GM19238 (cell line): ENCODE measurements at regions not wholly inside any gene's neighbourhood (a gene's known extent, or its start where the extent isn't known, plus 50 kb on each side); places are given as distances from the start of the nearest gene placed in this dataset.
"Not testable (repeated sequence)": the region's sequence is repeated elsewhere in the genome, so short reads cannot be mapped to it uniquely, and the experiment has no call there.

Source experiments
- DNase-seq: peaks from one replicate; pipeline ENCODE4 v3.0.0; 2011; ENCODE audit warnings: low spot score; ENCODE audit not compliant: insufficient read length

DNA sequence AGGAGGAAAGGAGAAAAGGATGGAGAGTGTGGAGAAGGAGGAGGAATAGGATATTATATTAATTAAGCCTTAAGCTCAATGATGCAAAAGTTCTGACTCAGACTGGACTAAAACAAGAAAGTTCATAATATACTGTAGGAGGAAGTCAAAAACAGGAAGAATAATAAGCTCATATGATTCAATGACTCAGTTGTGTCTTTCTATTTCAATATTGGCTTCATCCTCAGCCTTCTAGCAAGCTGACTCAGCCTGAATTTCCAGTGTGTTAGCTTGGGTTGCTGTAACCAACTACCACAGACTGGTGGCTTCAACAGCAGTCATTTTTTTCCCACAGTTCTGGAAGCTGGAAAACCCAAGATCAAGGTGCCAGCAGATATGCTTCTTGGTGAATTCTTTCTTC lies 254.8 kb upstream of the DPP6 start:
- not testable (repeated sequence) for DNase-seq

DNA sequence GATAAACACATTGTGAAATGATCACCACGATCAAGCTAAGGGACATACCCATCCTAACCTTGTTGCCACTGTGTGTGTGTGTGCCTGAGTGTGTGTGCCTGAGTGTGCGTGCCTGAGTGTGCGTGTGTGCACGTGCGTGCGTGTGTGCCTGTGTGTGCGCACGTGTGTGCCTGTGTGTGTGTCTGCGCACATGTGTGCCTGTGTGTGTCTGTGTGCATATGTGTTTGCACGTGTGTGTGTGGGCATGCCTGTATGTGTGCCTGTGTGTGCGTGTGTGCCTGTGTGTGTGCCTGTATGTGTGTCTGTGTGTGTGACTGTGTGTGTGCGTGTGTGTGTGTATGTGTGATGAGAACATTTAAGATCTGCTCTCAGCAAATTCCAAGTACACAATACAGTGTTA lies 244.1 kb upstream of the DPP6 start:
- DNase-seq, result no peak

DNA sequence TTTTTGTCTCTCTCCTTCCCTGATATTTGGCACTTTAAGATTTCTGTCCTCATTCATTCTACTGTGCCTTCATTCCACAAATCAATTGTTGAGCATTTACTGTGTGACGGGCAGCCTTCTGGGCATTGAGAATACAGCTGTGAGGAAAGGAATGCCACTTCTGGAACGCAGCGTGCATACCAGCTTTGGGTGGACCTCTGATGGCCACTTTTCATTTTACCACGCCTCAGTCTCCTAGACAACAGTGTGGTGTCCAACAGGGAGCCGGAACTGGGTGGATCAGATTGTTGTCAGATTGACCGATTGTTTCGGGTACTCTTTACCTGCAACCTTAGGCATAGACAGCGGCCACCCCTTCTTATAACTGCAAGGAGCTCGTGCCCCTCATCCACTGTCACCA lies 222.7 kb upstream of the DPP6 start:
- DNase-seq, result no peak

DNA sequence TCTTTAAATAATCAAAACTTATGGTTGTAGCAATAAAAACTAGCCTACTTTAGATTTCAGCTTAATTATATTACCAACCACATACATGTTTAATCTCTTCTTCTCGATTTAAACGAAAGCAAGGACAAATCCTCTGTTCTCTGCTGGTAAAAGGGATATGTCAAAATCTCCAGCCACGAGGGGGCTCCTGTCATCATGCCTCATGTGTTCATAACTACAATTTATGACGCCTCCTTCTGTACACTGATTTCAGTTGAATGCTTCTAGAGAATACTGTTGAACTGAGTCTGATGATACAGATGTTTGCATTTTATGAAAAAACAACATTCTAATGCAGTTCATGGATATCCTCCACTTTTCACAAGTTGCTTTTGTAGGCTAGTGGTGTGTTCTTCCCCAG lies 220.0 kb upstream of the DPP6 start:
- DNase-seq, result no peak

DNA sequence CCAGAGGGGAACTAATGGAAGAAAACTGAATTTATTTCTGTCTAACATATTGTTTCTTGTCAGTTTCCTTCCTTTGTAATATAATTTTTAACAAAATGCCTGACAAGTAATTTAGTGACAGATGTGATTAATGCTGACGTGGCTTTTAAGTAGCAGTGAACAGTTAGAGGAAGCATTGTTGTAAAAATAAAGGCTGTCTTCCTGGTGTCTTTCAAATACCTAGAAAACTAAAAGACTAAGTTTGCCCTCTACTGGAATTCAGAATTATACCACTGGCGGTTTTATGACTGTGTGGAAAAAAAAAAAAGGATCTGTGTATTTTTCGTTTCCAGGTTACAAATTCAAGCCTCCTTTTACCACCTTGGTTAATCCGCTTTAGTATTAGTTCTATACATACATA lies 217.1 kb upstream of the DPP6 start:
- DNase-seq, result no peak

DNA sequence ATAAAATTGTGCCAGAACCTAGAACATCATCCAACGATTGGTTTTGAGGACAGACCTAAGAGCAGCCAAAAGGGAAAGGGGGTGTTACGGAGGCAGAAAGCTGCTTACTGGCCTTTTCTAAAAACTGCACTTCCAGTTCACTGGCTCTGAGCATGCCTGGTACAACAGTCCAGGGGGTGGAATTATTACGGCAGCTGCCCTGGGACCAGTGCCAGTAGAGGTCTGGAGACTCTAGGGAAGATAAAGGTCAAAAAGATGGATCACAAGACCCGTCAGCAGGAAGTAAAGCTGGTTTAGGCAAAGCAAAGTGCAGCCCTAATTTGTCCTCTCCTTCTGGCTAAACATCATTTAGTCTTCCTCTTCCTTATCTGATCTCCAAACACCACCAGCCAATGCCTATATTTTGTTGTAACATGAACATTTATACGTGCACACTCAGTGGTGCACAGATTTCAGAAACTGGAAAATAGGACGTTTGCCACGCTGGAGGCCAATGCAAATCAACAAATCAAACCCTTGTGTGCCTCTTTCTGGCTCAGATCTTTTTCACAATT lies 216.4 kb upstream of the DPP6 start:
- no peak for DNase-seq

DNA sequence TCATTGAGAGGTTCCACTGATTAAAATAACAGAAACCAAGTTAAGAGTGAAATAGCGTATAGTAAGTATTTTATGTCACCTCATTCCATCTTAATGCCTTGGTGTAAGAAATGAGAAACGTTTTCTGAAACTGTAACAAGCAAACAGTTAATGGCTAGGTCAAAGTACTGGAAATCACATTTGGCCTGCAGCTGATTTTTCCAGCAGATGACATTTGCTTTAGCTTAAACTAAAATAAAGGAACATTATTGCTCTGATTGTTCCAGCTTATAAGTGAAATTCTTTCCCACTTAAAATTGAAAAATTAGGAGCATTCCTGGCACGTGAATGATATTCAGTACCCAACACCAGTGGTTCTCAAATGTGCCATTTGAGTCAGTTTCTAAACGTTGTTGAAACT lies 213.6 kb upstream of the DPP6 start:
- no peak for DNase-seq

DNA sequence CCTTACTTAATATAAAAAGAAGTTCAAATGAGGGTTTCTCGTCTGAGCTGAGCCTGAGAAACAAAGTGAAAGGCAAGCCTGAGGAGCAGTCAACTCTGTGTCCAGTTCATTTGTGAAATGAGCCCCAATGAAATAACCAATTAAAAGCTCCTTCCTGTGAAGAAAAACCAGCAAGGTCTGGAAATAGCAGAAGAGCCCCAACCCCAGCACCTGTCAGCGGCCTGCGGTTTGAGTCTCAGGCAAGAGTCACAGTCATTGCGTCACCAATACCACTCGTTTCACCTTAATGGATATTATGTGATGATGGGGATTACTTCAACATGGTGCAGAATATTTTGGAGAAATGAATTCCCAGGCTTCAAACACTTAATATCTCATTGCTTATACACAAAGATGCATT lies 211.3 kb upstream of the DPP6 start:
- DNase-seq, result no peak

DNA sequence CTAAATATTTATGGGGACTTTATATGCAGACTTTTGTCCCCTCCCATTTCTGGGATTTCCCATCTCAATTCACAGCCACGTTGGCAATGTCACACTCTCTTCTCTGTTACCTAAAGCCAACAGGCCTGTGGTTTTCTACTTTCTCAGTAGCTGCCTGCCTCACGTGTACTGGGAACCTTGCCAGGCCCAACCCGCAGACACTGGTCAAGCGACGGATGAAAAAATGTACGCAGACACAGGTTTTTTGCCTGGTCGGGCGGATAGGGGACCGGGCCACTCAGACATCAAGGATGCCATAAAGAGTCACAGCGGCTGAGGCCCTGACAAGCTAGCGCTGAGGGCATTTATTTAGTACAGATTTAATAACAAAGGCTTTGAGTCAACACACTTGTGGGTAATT lies 204.4 kb upstream of the DPP6 start:
- DNase-seq, result no peak

DNA sequence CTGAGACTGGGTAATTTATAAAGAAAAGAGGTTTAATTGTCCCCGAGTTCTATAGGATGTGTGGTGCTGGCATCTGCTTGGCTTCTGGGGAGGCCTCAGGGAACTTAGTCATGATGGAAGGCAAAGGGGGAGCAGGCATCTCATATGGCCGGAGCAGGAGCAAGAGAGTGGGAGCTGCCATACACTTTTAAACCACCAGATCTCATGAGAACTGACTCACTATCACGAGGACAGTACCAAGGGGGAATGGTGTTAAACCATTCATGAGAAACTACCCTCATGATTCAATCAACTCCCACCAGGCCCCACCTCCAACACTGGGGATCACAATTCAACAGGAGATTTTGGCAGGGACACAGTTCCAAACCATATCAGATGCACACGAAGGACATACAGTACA lies 199.9 kb upstream of the DPP6 start:
- DNase-seq, result no peak

DNA sequence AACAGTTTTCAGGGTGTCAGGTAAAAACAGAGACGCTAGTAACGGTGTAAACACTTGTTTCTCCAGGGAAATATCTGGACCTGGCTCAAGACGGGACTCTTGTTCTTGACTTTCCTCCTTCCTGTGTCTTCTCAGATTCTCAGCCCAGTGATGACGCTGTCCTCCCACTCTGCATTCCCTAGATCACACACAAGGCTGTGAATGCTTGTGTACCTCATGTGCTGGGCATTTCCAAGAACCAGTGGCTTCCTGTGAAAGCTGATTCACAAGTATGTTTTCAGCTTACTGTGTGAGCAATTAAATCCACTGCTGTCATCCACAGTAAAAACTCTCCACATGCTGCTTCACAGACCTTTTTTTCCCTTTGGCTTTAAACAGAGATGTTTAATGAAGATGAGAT lies 193.8 kb upstream of the DPP6 start:
- no peak for DNase-seq

DNA sequence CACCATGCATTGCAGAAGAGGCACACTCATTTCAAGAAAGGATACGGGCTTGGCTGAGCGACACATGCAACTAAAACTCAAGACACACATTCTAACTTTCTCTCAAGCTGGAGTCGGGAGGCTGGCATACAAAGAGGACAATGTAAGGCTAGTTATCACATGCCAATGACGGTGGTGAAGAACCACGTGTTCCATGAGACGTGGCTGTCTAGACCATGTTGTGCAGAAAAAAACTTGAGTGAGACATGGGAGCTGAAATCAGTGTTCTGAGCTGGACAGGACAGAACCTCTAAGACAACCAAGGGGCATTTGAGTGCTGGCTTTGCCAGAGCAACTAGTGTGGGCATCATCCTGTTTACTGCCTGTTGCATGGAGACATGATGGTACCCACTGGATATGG lies 193.0 kb upstream of the DPP6 start:
- DNase-seq, result no peak

DNA sequence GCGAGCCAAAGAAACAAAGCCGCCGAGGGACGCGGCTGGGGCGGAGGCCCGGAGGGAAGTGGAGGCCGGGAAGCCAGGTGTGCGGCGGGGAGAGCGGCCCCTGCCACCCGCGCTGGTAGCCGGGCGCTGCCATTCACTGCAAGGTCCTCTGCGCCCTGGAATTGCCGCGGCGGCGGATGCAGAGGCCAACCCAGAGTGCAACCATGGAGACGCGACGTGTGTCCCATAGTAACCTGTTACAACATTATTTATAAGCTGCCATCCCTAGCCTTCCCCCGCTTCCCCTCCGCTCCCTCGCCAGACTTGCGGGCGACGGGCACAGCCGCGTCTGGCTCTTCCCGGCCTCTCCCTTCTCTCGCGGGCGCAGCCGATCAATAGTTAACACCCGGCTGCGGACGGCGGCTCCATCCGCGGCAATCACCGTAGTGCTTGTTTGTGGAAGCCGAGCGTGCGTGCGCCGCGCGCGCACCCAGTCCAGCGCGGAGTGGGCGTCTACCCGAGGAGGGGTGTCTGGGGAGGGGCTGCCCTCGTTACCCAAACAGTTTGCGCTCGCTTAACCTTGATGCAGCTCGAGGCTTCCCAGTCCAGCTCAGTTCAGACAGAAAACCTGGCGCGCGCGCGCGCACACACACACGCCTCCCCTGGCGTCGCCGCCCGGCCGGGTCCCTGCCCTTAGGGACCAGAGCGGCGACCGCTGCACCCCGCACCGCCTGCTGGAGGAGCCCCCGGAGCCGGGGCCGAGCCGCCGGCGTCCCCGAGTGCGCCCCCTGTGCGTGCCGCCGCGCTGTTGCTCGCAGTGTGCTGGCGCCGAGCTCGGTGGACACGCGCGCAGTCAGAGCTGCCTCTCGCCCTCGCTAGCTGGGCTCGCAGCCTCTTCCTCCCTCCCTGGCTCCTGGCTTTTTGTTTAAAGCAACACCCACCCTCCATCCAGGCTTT lies 165.4 kb upstream of the DPP6 start:
- DNase-seq, result no peak

DNA sequence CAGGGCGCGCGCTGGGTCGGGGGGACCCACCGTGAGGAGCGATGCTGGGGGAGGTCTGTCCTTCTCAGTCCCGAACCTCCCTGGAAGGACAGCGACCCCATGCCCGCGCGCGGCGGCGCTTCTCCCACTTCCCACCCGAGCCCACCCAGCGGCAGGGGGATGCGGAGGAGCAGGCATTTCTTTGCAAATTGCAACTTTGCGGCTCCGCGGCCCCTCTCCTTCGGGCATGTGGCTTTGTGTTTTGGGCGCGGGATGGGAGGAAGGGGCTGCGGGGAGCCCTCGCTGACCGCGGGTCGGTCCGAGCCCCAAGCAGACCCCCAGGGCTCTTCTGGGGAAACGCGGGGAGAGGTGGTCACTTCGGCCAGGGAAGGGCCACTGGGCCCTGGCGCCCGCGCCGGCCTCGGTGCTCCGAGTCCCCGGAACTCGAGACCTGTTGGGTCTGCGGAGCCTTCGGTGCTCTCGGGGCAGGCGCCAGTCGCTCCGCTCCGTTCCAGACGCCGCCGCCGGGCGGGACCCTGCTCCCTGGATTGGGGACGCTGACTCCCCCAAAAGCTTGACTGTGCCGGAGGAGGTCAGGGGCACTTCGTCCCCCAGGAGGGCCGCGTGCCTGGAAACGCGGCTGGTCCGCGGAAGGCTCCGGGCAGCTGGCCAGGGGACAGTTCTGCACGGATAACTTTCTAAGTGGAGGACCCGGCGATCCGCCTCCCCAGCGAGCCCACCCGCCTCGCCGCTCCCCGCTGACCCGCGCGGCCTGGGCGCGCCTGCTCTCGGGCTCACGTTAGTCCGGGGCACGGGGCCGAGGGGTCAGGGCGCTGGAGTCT lies 164.2 kb upstream of the DPP6 start:
- no peak for DNase-seq

DNA sequence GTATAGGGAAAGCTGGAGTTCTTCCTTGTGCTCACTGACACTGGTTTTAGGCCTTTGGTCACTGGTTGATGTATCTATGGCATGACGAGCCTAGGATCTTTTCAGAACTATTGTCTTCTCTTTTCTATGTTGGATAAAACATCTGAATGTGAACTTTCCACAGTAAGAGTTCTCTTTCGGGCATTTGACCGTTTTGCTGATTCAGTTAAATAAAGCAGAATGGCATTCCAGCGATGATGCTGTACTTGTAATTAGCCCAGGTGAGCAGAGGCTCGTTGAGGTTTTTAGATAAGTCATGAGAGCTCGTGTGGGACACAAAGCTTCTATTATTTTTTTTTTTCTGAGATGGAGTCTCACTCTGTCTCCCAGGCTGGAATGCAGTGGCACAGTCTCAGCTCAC lies 160.2 kb upstream of the DPP6 start:
- DNase-seq, result no peak

DNA sequence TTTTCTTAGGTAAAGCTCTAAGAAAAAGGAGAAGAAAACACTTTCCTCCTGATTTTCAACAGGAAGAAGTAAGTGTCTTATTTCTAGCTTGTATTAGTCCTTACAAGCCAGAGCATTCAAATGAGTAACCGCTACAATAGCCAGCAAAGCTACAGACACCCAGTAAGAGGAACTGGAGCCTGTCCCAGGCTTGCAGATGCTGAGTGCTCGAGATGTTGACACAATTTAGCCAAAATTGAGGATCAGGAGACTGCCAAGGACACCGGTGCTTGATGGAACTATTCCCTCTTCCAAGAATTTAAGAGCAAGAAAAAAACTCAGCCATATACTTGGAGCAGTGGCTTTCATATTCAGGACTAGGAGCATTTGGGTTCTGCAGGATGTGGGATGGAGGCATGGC lies 149.3 kb upstream of the DPP6 start:
- no peak for DNase-seq

DNA sequence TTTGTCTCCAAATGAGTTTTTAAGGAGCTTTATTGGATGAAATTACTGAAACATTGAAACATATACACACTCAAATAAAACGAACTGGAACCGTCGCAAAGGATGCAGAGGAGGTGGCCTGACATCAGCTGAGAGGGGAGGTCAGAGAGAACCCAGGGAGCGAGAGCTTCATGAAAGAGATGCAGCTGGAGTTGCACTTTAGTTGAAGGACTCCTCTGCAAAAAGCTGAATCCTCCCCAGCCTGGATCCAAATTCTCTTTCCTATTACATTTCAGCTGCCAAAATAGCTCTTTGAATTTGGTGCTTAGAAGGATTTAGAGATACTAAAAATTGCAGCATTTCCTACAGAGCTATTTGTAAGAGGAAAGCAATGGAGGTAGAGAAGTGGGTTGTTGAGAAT lies 140.0 kb upstream of the DPP6 start:
- DNase-seq, result no peak

DNA sequence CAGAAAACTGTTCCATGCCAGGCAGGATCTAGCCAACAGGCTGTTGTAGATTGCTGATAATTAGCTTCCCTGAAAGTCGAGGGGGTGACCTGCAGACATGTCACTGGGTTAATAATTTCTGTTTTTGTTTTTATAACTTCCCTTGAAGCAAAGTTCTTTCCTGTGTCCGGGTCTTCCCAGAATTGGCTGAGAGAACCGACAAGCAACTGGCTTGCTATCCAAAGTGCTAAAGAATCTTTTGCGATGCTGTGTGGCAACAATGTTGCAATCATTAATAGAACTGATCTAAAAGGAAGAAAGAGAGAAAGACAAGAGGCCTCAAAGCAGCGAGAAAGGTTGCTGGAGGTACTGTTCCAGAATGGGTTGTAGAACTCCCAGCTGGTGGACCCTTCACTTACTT lies 132.1 kb upstream of the DPP6 start:
- no peak for DNase-seq

DNA sequence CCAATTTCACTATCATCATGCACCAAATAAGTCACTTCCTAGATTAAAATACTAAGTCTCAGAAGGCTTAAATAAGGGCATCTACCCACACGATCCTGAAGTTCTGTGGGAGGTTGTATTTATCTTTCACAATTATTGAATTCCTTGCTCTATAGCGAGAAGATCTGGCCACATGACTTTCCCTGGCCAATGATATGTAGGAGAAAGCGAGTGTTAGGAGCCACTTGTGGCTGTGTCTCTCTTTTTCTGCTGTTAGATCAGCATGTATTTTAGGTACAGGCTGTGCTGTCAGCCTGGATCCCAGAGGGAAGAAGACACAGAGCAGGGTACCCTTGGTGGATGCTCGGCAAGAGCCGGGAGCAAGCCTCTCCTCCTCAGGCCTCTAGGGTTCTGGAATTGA lies 131.3 kb upstream of the DPP6 start:
- no peak for DNase-seq

DNA sequence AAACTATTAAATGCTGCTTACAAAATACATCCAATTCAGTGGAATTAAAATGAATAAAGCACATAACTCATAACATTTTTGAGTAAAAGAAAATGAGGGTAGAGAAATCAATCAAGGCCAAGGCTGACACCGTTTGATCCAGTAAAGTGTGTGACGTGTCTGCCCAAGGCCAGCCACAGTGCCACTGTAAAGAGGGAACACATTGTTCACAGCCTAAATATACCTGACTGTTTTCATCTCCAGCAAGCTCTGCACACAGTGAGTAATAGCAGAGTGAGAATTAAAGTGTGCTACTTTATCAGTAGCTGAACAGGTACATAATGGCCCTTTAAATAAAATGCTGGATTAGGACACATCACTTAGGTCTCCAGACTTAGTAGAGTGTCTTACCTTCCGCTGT lies 130.8 kb upstream of the DPP6 start:
- DNase-seq, result no peak

DNA sequence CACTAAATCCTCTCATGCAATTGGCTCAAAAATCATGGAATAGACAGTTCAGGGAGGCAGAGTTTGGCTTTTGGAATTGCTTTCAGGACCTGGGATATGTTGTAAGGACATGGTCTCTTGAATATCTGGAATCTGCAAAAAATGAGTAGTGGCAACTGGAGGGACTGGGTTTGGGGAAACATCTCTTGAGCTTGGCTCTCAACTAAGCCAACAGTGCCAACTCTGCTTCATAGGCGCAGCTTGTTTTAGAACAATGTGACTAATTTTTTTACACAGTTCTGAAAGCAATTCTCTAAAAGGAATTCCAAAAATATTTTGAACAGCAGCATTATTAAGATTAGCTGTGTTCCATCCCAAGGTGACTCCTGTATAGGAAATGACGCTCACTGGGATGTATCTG lies 121.5 kb upstream of the DPP6 start:
- no peak for DNase-seq

DNA sequence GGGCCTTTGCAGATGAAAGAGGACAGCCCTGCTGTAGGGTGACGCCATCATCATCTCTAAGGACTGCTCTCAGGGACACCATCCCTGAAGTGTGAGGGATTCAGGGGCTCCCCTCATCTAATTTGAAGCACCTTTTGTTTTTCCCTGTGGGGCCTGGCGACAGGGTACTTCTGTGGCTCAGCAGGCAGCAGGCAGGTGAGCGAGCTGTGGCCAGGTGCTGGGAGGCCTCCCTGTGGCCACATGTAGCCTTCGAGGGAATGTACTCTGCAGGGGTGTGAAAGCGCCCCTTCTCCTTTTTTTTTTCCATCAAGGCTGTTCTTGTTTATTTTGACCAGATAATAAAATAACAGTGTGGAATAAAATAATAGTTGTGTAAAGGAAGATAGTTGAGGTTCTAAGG lies 118.2 kb upstream of the DPP6 start:
- no peak for DNase-seq
